SK-N-SH (cell line): ENCODE measurements at regions not wholly inside any gene's neighbourhood (a gene's known extent, or its start where the extent isn't known, plus 50 kb on each side); places are given as distances from the start of the nearest gene placed in this dataset.

ENCODE experiments used
- EZH2phosphoT487 ChIP-seq: fragments of 200-600 bp; sonication (generic); IDR thresholded peaks from 2 replicates; pipeline ENCODE4 v1.6.1; 2017; ENCODE audit warnings: low read depth, mixed run types, mild to moderate bottlenecking, antibody characterized with exemption, moderate library complexity, borderline replicate concordance
- JUND ChIP-seq: IDR thresholded peaks from 2 replicates; pipeline ENCODE4 v1.4.0; 2012
- MAX ChIP-seq: IDR thresholded peaks from 2 replicates; pipeline ENCODE4 v1.4.0; 2012; ENCODE audit warnings: low read depth
- NFIC ChIP-seq: IDR thresholded peaks from 2 replicates; pipeline ENCODE4 v1.4.0; 2012; ENCODE audit warnings: borderline replicate concordance
- NRF1 ChIP-seq: IDR thresholded peaks from 2 replicates; pipeline ENCODE4 v1.6.1; 2012; ENCODE audit warnings: low read depth, mild to moderate bottlenecking, low read length
- PBX3 ChIP-seq: IDR thresholded peaks from 2 replicates; pipeline ENCODE4; 2012
- POLR2AphosphoS5 ChIP-seq: IDR thresholded peaks from 2 replicates; pipeline ENCODE4 v1.6.1; 2012; ENCODE audit warnings: low read depth, low read length
- RCOR1 ChIP-seq: fragments of 150-350 bp; IDR thresholded peaks from 2 replicates; pipeline ENCODE4 v1.6.1; 2017; ENCODE audit warnings: antibody characterized with exemption, low read length
- RXRA ChIP-seq: IDR thresholded peaks from 2 replicates; pipeline ENCODE4 v1.4.0; 2012; ENCODE audit warnings: low read depth, mild to moderate bottlenecking, borderline replicate concordance
- SIN3A ChIP-seq: IDR thresholded peaks from 2 replicates; pipeline ENCODE4 v1.6.1; 2012; ENCODE audit warnings: low read depth, mild to moderate bottlenecking, low read length, moderate library complexity, borderline replicate concordance
- TCF12 ChIP-seq: IDR thresholded peaks from 2 replicates; pipeline ENCODE4 v1.4.0; 2012
- TF ChIP-seq, protein P1 (sequence below): fragments of 200-600 bp; sonication (generic); IDR thresholded peaks from 2 replicates; pipeline ENCODE4 v1.6.1; 2017; ENCODE audit warnings: antibody characterized with exemption, mild to moderate bottlenecking, moderate library complexity
- TF ChIP-seq, protein P2 (sequence below): IDR thresholded peaks from 2 replicates; pipeline ENCODE4 v1.6.1; 2012; ENCODE audit warnings: mild to moderate bottlenecking, low read depth, low read length, moderate library complexity

DNA sequence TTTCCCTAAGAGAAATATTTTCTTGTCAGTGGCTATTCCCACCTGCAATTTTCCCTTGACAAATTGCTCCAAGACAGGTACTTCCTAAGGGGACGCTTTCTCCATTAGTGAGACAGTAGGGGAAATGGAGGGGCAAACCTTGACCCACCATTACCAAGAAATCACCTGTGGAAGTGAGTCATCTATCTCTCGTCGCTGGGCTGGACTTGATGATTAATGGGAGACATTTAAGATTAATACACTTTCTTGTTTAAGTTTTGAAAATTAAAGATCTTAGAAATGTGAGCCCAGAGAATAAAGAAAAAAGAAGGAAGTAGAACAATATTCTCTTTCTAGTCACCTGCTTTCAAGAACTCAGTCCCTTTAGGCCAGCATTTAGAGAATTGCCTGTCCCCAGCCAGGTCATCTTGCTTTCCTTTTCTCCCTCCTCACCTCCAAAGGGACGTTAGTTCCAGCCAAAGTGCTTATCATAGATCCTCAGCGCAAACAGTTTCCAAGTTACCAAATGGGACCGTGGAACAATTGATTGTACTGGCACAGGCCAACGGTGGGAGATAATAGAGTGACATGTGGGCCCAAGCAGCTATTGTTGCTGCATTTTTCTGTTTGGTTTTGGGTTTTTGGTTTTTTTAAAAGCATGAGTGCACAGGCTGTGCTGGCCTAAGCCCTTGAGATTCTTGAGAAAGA, 284.4 kb downstream of the ENC1 start:
- TF ChIP-seq RXRA = no peak
- TF ChIP-seq, protein P1, sequence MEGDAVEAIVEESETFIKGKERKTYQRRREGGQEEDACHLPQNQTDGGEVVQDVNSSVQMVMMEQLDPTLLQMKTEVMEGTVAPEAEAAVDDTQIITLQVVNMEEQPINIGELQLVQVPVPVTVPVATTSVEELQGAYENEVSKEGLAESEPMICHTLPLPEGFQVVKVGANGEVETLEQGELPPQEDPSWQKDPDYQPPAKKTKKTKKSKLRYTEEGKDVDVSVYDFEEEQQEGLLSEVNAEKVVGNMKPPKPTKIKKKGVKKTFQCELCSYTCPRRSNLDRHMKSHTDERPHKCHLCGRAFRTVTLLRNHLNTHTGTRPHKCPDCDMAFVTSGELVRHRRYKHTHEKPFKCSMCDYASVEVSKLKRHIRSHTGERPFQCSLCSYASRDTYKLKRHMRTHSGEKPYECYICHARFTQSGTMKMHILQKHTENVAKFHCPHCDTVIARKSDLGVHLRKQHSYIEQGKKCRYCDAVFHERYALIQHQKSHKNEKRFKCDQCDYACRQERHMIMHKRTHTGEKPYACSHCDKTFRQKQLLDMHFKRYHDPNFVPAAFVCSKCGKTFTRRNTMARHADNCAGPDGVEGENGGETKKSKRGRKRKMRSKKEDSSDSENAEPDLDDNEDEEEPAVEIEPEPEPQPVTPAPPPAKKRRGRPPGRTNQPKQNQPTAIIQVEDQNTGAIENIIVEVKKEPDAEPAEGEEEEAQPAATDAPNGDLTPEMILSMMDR = no peak
- TF ChIP-seq POLR2AphosphoS5 = no peak
- no peak for TF ChIP-seq MAX
- no peak for TF ChIP-seq JUND
- TF ChIP-seq RCOR1 = no peak
- TF ChIP-seq, protein P2, sequence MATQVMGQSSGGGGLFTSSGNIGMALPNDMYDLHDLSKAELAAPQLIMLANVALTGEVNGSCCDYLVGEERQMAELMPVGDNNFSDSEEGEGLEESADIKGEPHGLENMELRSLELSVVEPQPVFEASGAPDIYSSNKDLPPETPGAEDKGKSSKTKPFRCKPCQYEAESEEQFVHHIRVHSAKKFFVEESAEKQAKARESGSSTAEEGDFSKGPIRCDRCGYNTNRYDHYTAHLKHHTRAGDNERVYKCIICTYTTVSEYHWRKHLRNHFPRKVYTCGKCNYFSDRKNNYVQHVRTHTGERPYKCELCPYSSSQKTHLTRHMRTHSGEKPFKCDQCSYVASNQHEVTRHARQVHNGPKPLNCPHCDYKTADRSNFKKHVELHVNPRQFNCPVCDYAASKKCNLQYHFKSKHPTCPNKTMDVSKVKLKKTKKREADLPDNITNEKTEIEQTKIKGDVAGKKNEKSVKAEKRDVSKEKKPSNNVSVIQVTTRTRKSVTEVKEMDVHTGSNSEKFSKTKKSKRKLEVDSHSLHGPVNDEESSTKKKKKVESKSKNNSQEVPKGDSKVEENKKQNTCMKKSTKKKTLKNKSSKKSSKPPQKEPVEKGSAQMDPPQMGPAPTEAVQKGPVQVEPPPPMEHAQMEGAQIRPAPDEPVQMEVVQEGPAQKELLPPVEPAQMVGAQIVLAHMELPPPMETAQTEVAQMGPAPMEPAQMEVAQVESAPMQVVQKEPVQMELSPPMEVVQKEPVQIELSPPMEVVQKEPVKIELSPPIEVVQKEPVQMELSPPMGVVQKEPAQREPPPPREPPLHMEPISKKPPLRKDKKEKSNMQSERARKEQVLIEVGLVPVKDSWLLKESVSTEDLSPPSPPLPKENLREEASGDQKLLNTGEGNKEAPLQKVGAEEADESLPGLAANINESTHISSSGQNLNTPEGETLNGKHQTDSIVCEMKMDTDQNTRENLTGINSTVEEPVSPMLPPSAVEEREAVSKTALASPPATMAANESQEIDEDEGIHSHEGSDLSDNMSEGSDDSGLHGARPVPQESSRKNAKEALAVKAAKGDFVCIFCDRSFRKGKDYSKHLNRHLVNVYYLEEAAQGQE = no peak
- TF ChIP-seq TCF12 = no peak
- TF ChIP-seq SIN3A = no peak
- no peak for TF ChIP-seq NRF1
- TF ChIP-seq NFIC = no peak
- TF ChIP-seq PBX3 = no peak
- TF ChIP-seq EZH2phosphoT487 = no peak
